SK-N-SH (cell line): ENCODE measurements at regions not wholly inside any gene's neighbourhood (a gene's known extent, or its start where the extent isn't known, plus 50 kb on each side); places are given as distances from the start of the nearest gene placed in this dataset.
"Not testable (repeated sequence)": the region's sequence is repeated elsewhere in the genome, so short reads cannot be mapped to it uniquely, and the experiment has no call there.

Experiments used
- CTCF ChIA-PET: fragments of 300-600, 350-600 bp; formaldehyde crosslinking; extraction: SDS; loops from one replicate; lab custom pipeline; 2021; lab: Yijun Ruan, JAX
- POLR2A ChIA-PET: fragments of 350-600 bp; sonication (Branson Sonifier 250); formaldehyde crosslinking; extraction: SDS; loops from one replicate; lab custom pipeline; 2020; ENCODE audit warnings: antibody characterized with exemption, inconsistent platforms; lab: Yijun Ruan, JAX
- DNase-seq: peaks from one replicate; pipeline ENCODE4 v3.0.0; 2012
- H2AFZ ChIP-seq: fragments of 200-600 bp; sonication (generic); 2 replicates; pipeline ENCODE4 v1.8.1; 2016; ENCODE audit warnings: antibody characterized with exemption, mild to moderate bottlenecking, low read depth
- H3F3A ChIP-seq: fragments of 200-600 bp; sonication (generic); replicated peaks from 2 replicates; pipeline ENCODE3; 2016; ENCODE audit warnings: antibody characterized with exemption, mild to moderate bottlenecking; ENCODE audit not compliant: insufficient read depth
- H3K27ac ChIP-seq, 2 experiments: fragments of 200-500 bp in 1 of 2; fragments of 200-600 bp in 1 of 2; sonication (Bioruptor generic) in 1 of 2; sonication (generic), shearing (Covaris generic) in 1 of 2; 2 replicates each; pipeline versions ENCODE4 v1.5.1 to v1.6.1; 2014 to 2016; ENCODE audit warnings: low read depth in 2 of 2, inconsistent platforms in 1 of 2, low read length in 1 of 2, mild to moderate bottlenecking in 1 of 2, mixed read lengths in 1 of 2
- H3K27me3 ChIP-seq: fragments of 200-600 bp; sonication (generic), shearing (Covaris generic); 2 replicates; pipeline ENCODE4 v1.6.1; 2016; ENCODE audit warnings: mixed run types; ENCODE audit not compliant: insufficient read depth
- H3K36me3 ChIP-seq, 2 experiments: fragments of 200-500 bp in 1 of 2; fragments of 200-600 bp in 1 of 2; sonication (Bioruptor generic) in 1 of 2; sonication (generic) in 1 of 2; replicated peaks in 1 of 2; 2 replicates each; pipeline versions ENCODE3 to v1.5.1; 2014 to 2016; ENCODE audit warnings: low read length in 1 of 2, mild to moderate bottlenecking in 1 of 2; ENCODE audit not compliant: insufficient read depth in 2 of 2, control insufficient read depth in 1 of 2
- H3K4me1 ChIP-seq, 2 experiments: fragments of 200-500 bp in 1 of 2; fragments of 200-600 bp in 1 of 2; sonication (Bioruptor generic) in 1 of 2; sonication (generic), shearing (Covaris generic) in 1 of 2; 2 replicates each; pipeline versions ENCODE4 v1.5.1 to v1.6.1; 2014 to 2016; ENCODE audit warnings: low read depth in 1 of 2, low read length in 1 of 2, mixed run types in 1 of 2; ENCODE audit not compliant: insufficient read depth in 2 of 2, control insufficient read depth in 1 of 2
- H3K4me2 ChIP-seq: fragments of 200-600 bp; sonication (generic), shearing (Covaris generic); 2 replicates; pipeline ENCODE4 v1.6.1; 2017; ENCODE audit warnings: mixed run types
- H3K4me3 ChIP-seq, 2 experiments: fragments of 200-500 bp in 1 of 2; fragments of 200-600 bp in 1 of 2; sonication (Bioruptor generic) in 1 of 2; sonication (generic), shearing (Covaris generic) in 1 of 2; 2 replicates each; pipeline versions ENCODE4 v1.5.1 to v1.8.1; 2014 to 2016; ENCODE audit warnings: low read depth in 2 of 2, inconsistent platforms in 1 of 2, low read length in 1 of 2, mild to moderate bottlenecking in 1 of 2, mixed read lengths in 1 of 2, moderate library complexity in 1 of 2
- H3K79me2 ChIP-seq: fragments of 200-600 bp; sonication (generic); 2 replicates; pipeline ENCODE4 v1.8.1; 2017; ENCODE audit warnings: mild to moderate bottlenecking; ENCODE audit not compliant: insufficient read depth
- H3K9ac ChIP-seq: fragments of 200-600 bp; sonication (generic); 2 replicates; pipeline ENCODE4 v1.6.1; 2017; ENCODE audit warnings: mixed run types
- H3K9me2 ChIP-seq: fragments of 200-600 bp; sonication (generic); 2 replicates; pipeline ENCODE4 v1.6.1; 2017; ENCODE audit warnings: mixed run types
- H3K9me3 ChIP-seq: fragments of 200-600 bp; sonication (generic); 2 replicates; pipeline ENCODE4 v1.6.1; 2017; ENCODE audit warnings: mixed run types, mild to moderate bottlenecking, moderate library complexity
- H4K20me1 ChIP-seq: fragments of 200-600 bp; sonication (generic); 2 replicates; pipeline ENCODE4 v1.6.1; 2017; ENCODE audit warnings: mild to moderate bottlenecking, mixed run types; ENCODE audit not compliant: insufficient read depth
- FOSL2 ChIP-seq: IDR thresholded peaks from 2 replicates; pipeline ENCODE4 v1.4.0; 2012; ENCODE audit warnings: low read depth, mild to moderate bottlenecking, moderate library complexity, borderline replicate concordance
- GABPA ChIP-seq: IDR thresholded peaks from 2 replicates; pipeline ENCODE4 v1.4.0; 2012; ENCODE audit warnings: low read depth, mild to moderate bottlenecking
- JUND ChIP-seq: IDR thresholded peaks from 2 replicates; pipeline ENCODE4 v1.4.0; 2012
- MAX ChIP-seq: IDR thresholded peaks from 2 replicates; pipeline ENCODE4 v1.4.0; 2012; ENCODE audit warnings: low read depth
- MXI1 ChIP-seq: IDR thresholded peaks from 2 replicates; pipeline ENCODE4 v1.6.1; 2012; ENCODE audit warnings: mild to moderate bottlenecking, low read depth, low read length, improper control_type of control experiment
- RAD21 ChIP-seq: IDR thresholded peaks from 2 replicates; pipeline ENCODE4 v1.6.1; 2012; ENCODE audit warnings: mild to moderate bottlenecking, low read length
- REST ChIP-seq: IDR thresholded peaks from 2 replicates; pipeline ENCODE4 v1.6.1; 2012; ENCODE audit warnings: mild to moderate bottlenecking, low read depth, low read length, moderate library complexity
- TCF12 ChIP-seq: IDR thresholded peaks from 2 replicates; pipeline ENCODE4 v1.4.0; 2012
- USF1 ChIP-seq: IDR thresholded peaks from 2 replicates; pipeline ENCODE4 v1.4.0; 2012; ENCODE audit warnings: low read depth, borderline replicate concordance
- YY1 ChIP-seq: IDR thresholded peaks from 2 replicates; pipeline ENCODE4 v1.4.0; 2012; ENCODE audit warnings: low read depth, mild to moderate bottlenecking
- WGBS: methylation state at CpG from one replicate; pipeline ENCODE4 v1.1.6; 2017; ENCODE audit warnings: low lambda C conversion rate; 5-methylcytosine and 5-hydroxymethylcytosine counted together

GRCh38 chr5:143634689-143635088 is 177.3 kb upstream of the HMHB1 start (continued):
- TF ChIP-seq YY1 = no peak
- no peak for TF ChIP-seq USF1
- no peak for TF ChIP-seq MXI1
- no peak for TF ChIP-seq RAD21
- no peak for TF ChIP-seq MAX

DNA sequence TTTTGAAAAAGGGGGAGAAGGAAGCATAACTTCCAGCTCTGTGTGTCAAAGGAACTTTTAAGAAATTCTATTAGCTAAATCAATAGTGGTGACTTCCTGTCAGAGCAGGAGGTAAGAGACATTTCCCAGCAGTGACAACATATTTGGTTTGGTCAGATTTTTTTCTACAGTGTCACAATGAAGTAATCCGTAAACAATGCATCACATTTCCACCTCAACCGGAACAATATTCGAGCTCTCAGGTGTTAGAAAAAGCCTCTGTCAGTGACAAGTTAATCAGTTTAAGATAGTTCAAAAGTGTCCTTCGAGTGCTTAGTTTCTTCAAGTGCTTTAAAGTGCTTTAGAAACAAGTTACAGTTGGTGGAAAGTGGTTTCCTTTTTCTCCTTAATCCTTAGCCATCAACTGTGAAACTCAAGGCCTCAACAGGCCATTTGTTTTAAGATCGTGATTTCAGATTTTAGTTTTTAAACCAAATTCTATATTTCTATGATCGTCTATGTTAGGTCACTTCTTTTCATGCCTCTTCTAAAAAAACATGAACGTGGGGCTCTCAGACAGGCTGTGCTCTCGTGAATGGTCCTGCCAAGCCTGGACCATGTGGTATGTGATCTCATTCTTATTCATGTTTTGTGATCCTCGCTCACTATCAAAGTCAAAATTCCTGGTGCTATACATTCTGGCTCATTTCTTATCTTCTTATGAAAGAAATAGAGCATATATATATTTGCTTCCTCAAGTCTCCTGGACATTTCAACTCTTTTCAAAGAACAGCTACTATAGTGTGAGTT is 181.9 kb upstream of the HMHB1 start:
- H3K36me3 ChIP-seq = no peaks in the 10 kb centered on the region
- H4K20me1 ChIP-seq = no peaks in the 10 kb centered on the region
- TF ChIP-seq GABPA (no peak), JUND (0 out of 2 replicates have a peak, but pooled peaks have one; percentile 4), TCF12 (peak; percentile 34; the same call in 1 of the 2 replicates), FOSL2 (no peak; the same call in 1 of the 2 replicates), REST (no peak)
- 61% methylated on average over 9 of the region's 9 CpGs for WGBS
- H3K4me2 ChIP-seq = no peak overlapping the region
- H3K9me3 ChIP-seq = no peaks in the 10 kb centered on the region
- peak overlapping the region; percentile 25; the same call in 1 of the 2 replicates for H2AFZ ChIP-seq
- H3K4me1 ChIP-seq = no peaks in the 10 kb centered on the region
- no peak overlapping the region for H3K4me3 ChIP-seq
- no peaks in the 10 kb centered on the region for H3K79me2 ChIP-seq
- POLR2A ChIA-PET = no interaction called here
- CTCF ChIA-PET = no interaction called here
- no peaks in the 10 kb centered on the region for H3F3A ChIP-seq
- no peak overlapping the region for H3K9ac ChIP-seq
- H3K27ac ChIP-seq = peak overlapping the region in 1 of 2 experiments; percentile 30; a peak in 2 of 4 replicates
- no peaks in the 10 kb centered on the region for H3K27me3 ChIP-seq
- H3K9me2 ChIP-seq = no peaks in the 10 kb centered on the region
- DNase-seq = no peak

DNA sequence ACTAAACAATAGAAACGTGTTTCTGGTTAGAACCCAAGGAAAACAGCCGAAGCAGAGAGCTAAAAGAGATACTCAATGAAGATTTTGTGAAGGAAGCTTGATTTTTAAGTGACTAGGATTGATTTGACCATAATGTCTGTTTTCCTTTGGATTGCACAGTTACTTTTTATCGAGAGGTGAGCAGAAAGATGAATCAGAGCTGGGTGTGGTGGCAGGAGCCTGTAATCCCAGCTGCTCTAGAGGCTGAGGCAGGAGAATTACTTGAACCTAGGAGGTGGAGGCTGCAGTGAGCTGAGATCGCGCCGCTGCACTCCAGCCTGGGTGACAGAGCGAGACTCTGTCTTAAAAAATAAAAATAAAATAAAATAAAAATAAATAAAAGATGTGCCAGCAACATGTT is 186.9 kb upstream of the HMHB1 start:
- H3K9ac ChIP-seq, H3K4me3 ChIP-seq, H3K27ac ChIP-seq, POLR2A ChIA-PET, H3K36me3 ChIP-seq, H3K4me1 ChIP-seq, H4K20me1 ChIP-seq, H3K9me2 ChIP-seq, H3K4me2 ChIP-seq, CTCF ChIA-PET, H3K9me3 ChIP-seq, H3K79me2 ChIP-seq, H2AFZ ChIP-seq, DNase-seq, H3F3A ChIP-seq, H3K27me3 ChIP-seq: not testable (repeated sequence)
- WGBS = 81% methylated on average over 7 of the region's 7 CpGs
